MM.1S (cell line): ENCODE measurements at regions not wholly inside any gene's neighbourhood (a gene's known extent, or its start where the extent isn't known, plus 50 kb on each side); places are given as distances from the start of the nearest gene placed in this dataset.

Experiments used
- CTCF ChIP-seq: fragments of 300-600 bp; sonication (generic); IDR thresholded peaks from 2 replicates; pipeline ENCODE4 v1.5.1; 2016; ENCODE audit warnings: antibody characterized with exemption, low read length, mixed read lengths
- EZH2 ChIP-seq: fragments of 300-600 bp; sonication (generic); optimal IDR thresholded peaks from 2 replicates; pipeline ENCODE3; 2017; ENCODE audit warnings: low read depth, mild to moderate bottlenecking, antibody characterized with exemption, low read length, mixed read lengths
- EZH2phosphoT487 ChIP-seq: fragments of 300-600 bp; sonication (generic); IDR thresholded peaks from 2 replicates; pipeline ENCODE4 v1.6.1; 2018; ENCODE audit warnings: antibody characterized with exemption, low read length

GRCh38 chr13:82749551-82749950 lies 1132.7 kb downstream of the SLITRK1 start:
- TF ChIP-seq CTCF: no peak
- TF ChIP-seq EZH2phosphoT487: no peak
- no peak for TF ChIP-seq EZH2
